ENCODE measurements at regions not wholly inside any gene's neighbourhood (a gene's known extent, or its start where the extent isn't known, plus 50 kb on each side); places are given as distances from the start of the nearest gene placed in this dataset.

DNA sequence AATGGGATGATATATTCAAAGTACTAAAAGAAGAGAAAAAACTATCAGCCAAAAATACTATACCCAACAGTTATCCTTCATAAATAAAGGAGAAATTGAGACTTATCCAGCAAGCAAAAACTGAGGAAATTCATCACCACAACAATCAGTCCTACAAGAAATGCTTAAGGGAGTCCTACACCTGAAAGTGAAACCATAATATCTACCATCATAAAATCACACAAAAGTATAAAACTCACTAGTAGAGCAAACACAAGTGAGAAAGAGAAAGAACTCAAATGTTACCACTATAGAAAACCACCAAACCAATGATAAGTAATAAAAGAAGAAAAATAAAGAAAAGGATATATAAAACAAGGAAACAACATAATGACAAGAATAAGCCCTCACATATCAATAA, 103.6 kb upstream of the NEO1 start:
- Mint-ChIP-seq H3K4me1 (peaks cover 0 to 2% (median 0%) of the 10 kb centered on the region in 3 donors), H3K9me3 (peaks cover 8 to 13% (median 12%) of the 10 kb centered on the region in 3 donors), H3K36me3 (no peaks in the 10 kb centered on the region), H3K27me3 (peaks cover 8% of the 10 kb centered on the region), H3K27ac (no peak overlapping the region), H3K4me3 (no peak overlapping the region)

DNA sequence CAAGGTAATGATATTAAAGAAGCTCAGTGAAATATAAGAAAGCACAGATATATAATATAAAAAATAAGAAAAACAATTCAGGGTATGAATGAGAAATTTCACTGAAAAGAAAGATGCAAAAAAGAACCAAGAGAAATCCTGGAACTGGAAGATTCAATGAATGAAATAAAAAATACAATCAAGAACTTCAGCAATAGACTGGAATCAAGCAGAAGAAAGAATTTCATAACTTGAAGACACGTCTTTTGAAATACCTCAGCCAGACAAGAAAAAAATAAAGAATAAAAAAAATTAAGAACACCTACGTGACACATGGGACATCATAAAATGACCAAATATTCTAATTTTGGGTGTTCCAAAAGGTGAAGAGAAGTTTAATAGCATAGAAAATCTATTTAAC, 104.6 kb upstream of the NEO1 start:
- Mint-ChIP-seq H3K27me3 (peaks cover 10% of the 10 kb centered on the region), H3K4me3 (peak overlapping the region in 1 of 4 donors; percentile 66), H3K9me3 (peaks cover 8 to 13% (median 12%) of the 10 kb centered on the region in 3 donors), H3K4me1 (peaks cover 0 to 2% (median 0%) of the 10 kb centered on the region in 3 donors), H3K27ac (no peak overlapping the region), H3K36me3 (no peaks in the 10 kb centered on the region)

DNA sequence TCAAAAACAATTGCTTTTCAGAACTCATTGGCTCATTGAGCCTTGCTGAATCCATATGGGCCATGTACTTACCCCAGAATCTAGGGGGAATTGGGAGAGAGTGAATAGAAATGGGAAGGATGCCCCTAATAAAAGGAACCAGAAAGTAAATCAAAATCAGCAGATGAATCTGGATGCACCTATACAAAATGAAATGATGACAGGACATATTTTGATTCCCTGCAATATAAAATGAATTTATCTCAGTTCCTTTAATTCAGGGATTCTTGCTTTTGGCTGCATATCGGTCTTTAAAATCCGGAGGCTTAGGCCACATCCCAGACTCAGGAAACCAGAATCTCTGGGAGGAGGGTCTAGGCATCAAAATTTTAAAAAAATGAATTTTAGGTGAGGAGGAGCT, 107.7 kb upstream of the NEO1 start:
- Mint-ChIP-seq H3K36me3 (no peaks in the 10 kb centered on the region), H3K9me3 (peaks cover 4 to 10% (median 9%) of the 10 kb centered on the region in 3 donors), H3K4me1 (peaks cover 0 to 2% (median 0%) of the 10 kb centered on the region in 3 donors), H3K4me3 (no peak overlapping the region), H3K27ac (no peak overlapping the region), H3K27me3 (peaks cover 6% of the 10 kb centered on the region)

GRCh38 chr15:72940229-72940622, 112.0 kb upstream of the NEO1 start:
- Mint-ChIP-seq H3K27me3 (peaks cover 7% of the 10 kb centered on the region), H3K4me1 (no peaks in the 10 kb centered on the region), H3K4me3 (no peak overlapping the region), H3K36me3 (no peaks in the 10 kb centered on the region), H3K27ac (no peak overlapping the region), H3K9me3 (no peaks in the 10 kb centered on the region)

- H3K4me1 Mint-ChIP-seq: no peaks in the 10 kb centered on the region
- no peaks in the 10 kb centered on the region for H3K36me3 Mint-ChIP-seq
- H3K4me3 Mint-ChIP-seq: no peak overlapping the region
- H3K27me3 Mint-ChIP-seq: peaks cover 8% of the 10 kb centered on the region
- no peaks in the 10 kb centered on the region for H3K9me3 Mint-ChIP-seq
- no peak overlapping the region for H3K27ac Mint-ChIP-seq
Measured at GRCh38 chr15:72939514-72940228, 112.6 kb upstream of the NEO1 start.

DNA sequence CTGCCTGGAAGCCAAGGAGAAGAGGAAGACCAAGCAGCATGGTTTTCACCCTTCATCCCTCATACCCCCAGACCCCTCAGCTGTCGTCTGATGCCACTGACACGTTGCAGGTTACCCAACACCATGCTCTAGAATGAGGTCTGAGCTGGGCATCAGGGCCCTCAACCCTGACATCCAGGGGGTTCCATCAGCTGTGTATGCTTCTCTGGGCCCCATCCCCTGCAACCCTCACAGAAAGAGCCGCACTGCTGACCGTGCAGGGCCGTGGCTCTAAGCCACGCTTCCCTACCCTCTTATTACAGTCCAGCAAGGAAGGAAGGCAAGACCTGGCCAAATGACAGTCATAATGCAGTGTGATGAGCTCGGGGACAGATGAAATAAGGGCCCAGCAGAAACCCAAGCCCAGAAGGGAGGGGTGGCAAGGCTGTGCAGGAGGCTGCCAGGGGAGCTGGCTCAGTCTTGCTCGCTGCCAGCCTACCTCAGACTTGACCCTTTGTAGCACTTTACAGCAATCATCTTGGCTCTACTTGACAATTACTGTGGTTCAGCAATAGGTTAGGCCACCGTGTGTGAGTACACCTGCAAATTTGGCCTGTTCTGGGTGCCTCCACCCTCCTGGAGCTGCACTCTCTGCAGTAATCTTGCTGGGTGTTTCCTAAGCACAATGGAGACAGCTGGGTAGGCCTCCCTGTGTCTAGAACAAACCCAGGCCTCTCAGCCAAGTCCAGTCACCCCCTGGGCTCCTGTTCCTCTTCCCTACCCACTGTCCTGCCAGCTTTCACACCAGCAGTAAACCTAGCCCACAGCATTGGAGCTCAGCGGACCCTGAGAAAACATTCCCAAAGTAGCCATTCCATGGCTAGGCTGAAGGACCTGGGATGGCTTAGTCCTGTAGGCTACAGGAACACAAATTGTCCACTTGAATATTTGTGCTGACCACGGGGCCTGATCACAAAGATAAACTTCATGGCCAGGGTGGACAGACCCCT, 115.3 kb upstream of the NEO1 start:
- Mint-ChIP-seq H3K27ac (no peak overlapping the region), H3K36me3 (no peaks in the 10 kb centered on the region), H3K27me3 (peaks cover 10% of the 10 kb centered on the region)

GRCh38 chr15:72936237-72936636, 116.0 kb upstream of the NEO1 start:
- Mint-ChIP-seq H3K36me3 (no peaks in the 10 kb centered on the region), H3K4me1 (no peaks in the 10 kb centered on the region), H3K4me3 (no peak overlapping the region), H3K9me3 (no peaks in the 10 kb centered on the region), H3K27me3 (peaks cover 15% of the 10 kb centered on the region), H3K27ac (no peak overlapping the region)

More for the DNA sequence above, 115.3 kb upstream of the NEO1 start:
- H3K9me3 Mint-ChIP-seq: no peaks in the 10 kb centered on the region
- no peak overlapping the region for H3K4me3 Mint-ChIP-seq
- H3K4me1 Mint-ChIP-seq: no peaks in the 10 kb centered on the region

GRCh38 chr15:72935521-72935920, 116.7 kb upstream of the NEO1 start:
- Mint-ChIP-seq H3K4me3 (no peak overlapping the region), H3K36me3 (no peaks in the 10 kb centered on the region), H3K4me1 (no peaks in the 10 kb centered on the region), H3K27me3 (peaks cover 15% of the 10 kb centered on the region), H3K27ac (no peak overlapping the region), H3K9me3 (no peaks in the 10 kb centered on the region)

DNA sequence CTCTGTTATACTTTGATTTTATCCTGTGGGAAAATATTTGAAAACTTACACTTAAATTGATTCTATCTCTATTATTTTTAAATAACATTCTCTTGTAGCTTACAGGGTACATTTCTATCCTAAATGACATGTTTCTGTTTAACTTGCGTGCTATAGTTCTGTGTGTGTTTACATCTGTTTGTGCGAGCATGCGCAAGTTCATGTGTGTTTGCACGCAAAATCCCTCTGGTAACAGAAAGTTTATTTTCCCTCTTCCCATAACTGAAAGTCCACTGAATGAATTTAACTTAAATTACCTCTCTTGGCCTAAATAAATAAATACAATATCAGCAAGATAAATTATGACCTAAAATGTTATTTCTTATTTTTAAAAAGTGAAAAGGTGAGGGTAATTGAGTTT, 117.3 kb upstream of the NEO1 start:
- Mint-ChIP-seq H3K27ac (no peak overlapping the region), H3K36me3 (no peaks in the 10 kb centered on the region), H3K27me3 (peaks cover 16% of the 10 kb centered on the region), H3K9me3 (no peaks in the 10 kb centered on the region), H3K4me3 (no peak overlapping the region), H3K4me1 (no peaks in the 10 kb centered on the region)

DNA sequence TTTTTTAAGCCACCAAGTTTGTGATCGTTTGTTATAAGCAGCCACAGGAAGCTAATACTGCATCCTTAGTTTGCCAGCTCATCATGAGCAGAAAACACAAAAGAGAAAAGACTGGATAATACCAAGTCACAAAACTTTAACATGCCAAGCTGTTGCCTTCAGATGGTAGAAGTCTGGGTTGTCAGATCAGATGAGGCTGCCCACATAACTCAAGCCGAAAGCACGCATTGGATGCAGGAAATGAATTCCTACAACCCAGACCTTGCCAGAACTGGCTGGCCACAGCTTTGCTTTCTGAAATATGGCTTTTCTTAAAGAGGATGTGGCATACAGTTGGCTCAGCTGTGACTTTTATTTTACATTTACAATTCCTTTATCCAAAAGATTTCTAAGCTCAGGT, 118.3 kb upstream of the NEO1 start:
- Mint-ChIP-seq H3K27me3 (peaks cover 18% of the 10 kb centered on the region), H3K4me3 (no peak overlapping the region), H3K4me1 (no peaks in the 10 kb centered on the region), H3K36me3 (no peaks in the 10 kb centered on the region), H3K9me3 (no peaks in the 10 kb centered on the region), H3K27ac (no peak overlapping the region)

- Mint-ChIP-seq H3K4me1 (peaks cover 0 to 2% (median 0%) of the 10 kb centered on the region in 3 donors), H3K9me3 (no peaks in the 10 kb centered on the region), H3K4me3 (no peak overlapping the region), H3K36me3 (no peaks in the 10 kb centered on the region), H3K27ac (no peak overlapping the region), H3K27me3 (peaks cover 22% of the 10 kb centered on the region)
Measured at GRCh38 chr15:72932472-72932871, 119.8 kb upstream of the NEO1 start.

DNA sequence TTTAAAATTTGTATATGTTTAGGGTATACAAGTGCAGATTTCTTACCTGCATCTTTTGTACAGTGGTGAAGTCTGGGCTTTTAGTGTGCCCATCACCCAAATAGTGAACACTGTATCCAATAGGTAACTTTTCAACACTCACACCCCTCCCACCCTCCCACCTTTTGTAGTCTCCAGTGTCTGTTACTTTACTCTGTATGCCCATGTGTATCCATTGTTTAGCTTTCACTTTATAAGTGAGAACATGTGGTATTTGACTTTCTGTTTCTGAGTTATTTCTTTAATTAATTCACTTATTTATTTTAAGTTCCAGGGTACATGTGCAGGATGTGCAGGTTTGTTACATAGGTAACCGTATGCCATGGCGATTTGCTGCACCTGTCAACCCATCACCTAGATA, 124.8 kb upstream of the NEO1 start:
- H3K9me3 Mint-ChIP-seq: no peaks in the 10 kb centered on the region
- peaks cover 12% of the 10 kb centered on the region for H3K27me3 Mint-ChIP-seq
- H3K4me1 Mint-ChIP-seq: peaks cover 0 to 2% (median 1%) of the 10 kb centered on the region in 3 donors
- no peaks in the 10 kb centered on the region for H3K36me3 Mint-ChIP-seq
- H3K27ac Mint-ChIP-seq: no peak overlapping the region
- peak overlapping the region in 1 of 4 donors; percentile 79 for H3K4me3 Mint-ChIP-seq

GRCh38 chr15:72925661-72926060, 126.6 kb upstream of the NEO1 start:
- H3K4me1 Mint-ChIP-seq: peaks cover 0 to 2% (median 1%) of the 10 kb centered on the region in 3 donors
- no peak overlapping the region for H3K27ac Mint-ChIP-seq
- no peaks in the 10 kb centered on the region for H3K9me3 Mint-ChIP-seq
- H3K36me3 Mint-ChIP-seq: no peaks in the 10 kb centered on the region
- no peak overlapping the region for H3K4me3 Mint-ChIP-seq
- H3K27me3 Mint-ChIP-seq: peaks cover 7% of the 10 kb centered on the region

DNA sequence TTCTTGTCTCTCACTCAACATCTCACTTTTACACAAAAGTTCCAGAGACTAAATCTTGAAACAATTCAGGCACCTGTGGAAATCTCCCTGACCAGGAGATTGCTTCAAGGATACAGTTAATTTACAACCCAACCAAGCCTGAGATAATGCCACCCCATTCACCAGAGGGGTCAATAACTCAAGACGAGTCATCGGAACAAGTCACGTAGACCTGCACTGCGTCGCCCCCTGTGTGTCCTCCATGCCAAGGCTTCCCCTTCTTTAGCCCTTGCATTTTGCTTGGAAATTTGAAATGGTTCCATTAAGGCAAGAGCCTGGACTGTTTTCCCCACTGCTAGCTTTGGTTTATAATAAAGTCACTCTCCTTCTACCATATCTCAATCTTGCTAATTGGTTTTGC, 129.0 kb upstream of the NEO1 start:
- no peaks in the 10 kb centered on the region for H3K9me3 Mint-ChIP-seq
- H3K27ac Mint-ChIP-seq: no peak overlapping the region
- no peak overlapping the region for H3K4me3 Mint-ChIP-seq

GRCh38 chr15:72920551-72920950, 131.7 kb upstream of the NEO1 start:
- Mint-ChIP-seq H3K27ac (no peak overlapping the region), H3K36me3 (no peaks in the 10 kb centered on the region), H3K4me1 (no peaks in the 10 kb centered on the region), H3K4me3 (no peak overlapping the region), H3K27me3 (no peaks in the 10 kb centered on the region), H3K9me3 (no peaks in the 10 kb centered on the region)

More for the DNA sequence above, 129.0 kb upstream of the NEO1 start:
- Mint-ChIP-seq H3K27me3 (peaks cover under 1% of the 10 kb centered on the region), H3K4me1 (peaks cover 0 to 1% (median 1%) of the 10 kb centered on the region in 3 donors), H3K36me3 (no peaks in the 10 kb centered on the region)
